HG03025 (cell line): ENCODE measurements at regions not wholly inside any gene's neighbourhood (a gene's known extent, or its start where the extent isn't known, plus 50 kb on each side); places are given as distances from the start of the nearest gene placed in this dataset.

Experiments used
- ATAC-seq: cut with Tn5 transposase; IDR thresholded peaks from one replicate; pipeline ENCODE4 v1.9.1; 2021; ENCODE audit warnings: mild to moderate bottlenecking, moderate library complexity; ENCODE audit not compliant: unreplicated experiment, low FRiP score

DNA sequence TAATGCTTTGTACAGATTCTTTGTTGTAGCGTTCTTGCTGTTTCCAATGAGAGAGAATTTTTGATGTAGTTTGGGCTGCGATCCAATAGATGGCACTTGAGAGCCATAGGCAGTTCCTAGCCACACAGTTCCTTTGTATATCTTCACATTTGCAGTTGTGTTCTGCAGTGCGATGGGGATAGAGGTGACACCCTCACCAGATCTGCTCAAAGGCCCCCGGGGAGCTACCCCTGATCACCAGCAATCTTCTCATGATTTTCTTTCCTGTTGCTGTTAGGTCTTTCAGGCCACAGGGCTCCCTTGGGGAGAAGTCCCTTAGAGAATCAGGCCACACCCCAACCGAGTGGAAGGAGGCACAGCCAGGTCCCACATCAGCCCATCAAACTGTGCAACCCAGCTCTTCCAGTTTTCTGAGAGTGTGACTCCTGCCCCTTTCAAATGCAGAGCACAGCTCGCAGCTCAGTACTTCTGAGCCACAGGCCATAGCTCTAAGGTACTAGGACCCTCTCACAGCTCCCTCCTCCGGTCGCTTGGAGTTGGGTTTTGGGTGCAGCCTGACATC is 353.7 kb downstream of the SLCO4C1 start:
- peak; percentile 76 for ATAC-seq

DNA sequence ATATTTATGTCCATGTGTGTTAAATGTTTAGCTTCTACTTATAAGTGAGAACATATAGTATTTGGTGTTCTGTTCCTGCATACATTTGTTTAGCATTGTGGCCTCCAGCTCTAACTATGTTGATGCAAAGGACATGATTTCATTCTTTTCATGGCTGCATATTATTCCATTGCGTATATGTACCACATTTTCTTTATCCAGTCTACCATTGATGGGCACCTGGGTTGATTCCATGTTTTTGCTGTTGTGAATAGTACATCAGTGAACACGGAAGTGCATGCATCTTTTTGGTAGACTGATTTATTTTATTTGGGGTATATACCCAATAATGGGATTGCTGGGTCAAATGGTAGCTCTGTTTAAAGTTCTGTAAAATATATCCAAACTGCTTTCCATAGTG is 359.0 kb downstream of the SLCO4C1 start:
- no peak for ATAC-seq

DNA sequence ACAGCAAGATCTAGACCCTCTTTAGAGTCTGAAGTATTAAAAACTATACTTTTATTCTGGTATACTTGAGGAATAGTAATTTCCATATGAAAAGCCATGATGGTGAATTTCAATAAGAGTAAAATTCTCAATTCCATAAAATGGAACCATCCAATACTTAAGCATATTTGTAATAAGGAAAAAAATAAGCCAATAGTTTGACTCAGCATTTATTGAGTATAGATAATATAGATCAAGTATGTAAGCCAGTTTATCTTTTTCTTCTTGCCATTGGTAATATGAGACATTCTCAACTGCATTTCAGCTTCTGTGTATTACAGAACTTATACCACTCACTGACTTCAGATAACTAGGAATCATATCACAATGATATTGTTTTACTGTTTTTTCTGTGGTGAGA is 361.0 kb downstream of the SLCO4C1 start:
- no peak for ATAC-seq

DNA sequence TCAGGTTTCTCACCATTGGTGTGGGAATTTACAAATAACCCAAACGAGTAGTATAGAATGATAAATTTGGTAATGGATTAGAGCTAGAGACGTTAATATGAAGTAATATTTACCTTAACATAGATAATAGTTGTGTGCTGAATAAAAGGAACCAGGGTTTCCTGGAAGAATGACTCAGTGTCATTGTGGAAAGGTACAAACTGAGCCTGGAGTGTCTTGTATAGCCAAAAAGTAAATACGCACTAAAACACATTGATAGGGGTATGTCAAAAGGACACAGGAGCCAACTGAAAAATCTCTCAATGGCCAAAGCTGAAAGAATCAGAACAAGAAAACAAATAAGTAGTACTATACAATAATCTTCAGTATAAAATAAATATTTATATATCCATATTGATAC is 363.5 kb downstream of the SLCO4C1 start:
- ATAC-seq = no peak

DNA sequence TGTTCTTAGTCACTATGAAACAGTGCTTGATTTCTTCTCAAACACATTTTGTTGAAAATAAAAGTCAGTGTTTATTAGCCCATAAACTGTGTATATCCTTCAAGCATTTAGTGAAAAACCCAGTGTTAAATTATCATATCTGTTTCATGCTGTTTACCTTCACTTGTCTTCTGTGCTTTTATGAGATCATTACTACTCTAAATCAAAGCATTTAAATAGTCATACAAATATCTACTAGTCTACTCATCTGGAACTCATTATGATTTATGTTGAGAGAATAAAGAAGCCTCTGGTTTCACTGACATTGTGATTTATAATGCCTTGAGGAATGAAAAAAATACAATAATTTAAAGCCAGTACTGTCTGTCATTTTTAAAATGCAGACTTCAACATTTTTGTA is 366.5 kb downstream of the SLCO4C1 start:
- ATAC-seq = no peak

DNA sequence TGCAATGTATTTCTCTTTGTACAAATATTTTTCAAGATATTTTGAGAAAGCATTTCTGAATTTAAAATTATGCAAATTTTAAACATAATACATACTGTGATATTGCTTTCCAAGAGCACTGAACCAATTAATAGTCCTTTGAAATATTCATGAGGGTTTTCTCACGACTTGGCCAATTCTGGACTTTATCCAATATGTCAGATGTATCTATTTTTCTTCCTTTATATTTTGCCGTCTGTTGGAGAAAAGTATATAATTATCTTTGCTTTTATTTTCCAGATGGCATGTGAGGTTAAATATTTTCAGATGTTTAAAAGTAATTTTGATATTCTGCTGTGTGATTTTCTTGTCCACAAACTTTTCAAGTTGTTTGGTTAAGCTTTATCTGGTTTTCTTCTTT is 378.9 kb downstream of the SLCO4C1 start:
- ATAC-seq = no peak

DNA sequence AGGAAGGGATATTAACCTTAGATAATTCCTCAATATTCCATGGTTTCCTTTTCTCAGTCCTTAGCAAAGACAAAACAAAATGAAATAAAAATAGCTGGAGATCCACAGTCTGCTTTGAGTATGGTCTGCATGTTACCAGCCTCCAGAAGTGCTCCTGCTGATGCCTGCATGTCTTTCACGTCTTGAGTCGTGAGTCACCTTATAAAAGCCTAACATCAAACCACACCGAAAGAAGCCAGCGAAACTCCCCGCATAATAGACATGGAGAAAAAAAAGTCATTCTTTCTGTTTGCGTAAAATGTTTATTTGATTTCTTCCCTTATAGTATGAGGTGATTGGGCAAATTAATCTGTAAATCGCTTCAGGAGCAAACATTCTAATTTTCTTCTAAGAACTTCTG is 380.5 kb downstream of the SLCO4C1 start:
- no peak for ATAC-seq

DNA sequence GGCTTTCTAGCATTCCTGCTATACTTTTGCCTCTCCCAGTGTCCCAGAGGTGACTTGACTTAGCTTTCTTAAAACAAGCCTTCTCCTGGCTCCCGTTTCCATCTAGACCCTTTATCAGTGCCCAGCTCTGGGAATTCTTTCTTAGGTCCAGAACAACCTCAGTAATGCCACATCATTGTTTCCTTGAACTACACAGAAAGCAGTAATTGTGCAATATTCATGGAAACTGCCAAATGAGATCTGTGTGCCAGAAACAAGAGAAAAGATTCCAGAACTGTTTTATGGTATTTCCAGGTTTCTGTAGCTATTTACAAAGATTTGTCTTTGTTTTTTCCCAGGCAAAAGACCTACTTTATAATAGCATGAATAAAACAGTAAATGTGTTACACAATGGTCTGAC is 391.3 kb downstream of the SLCO4C1 start:
- ATAC-seq = no peak

DNA sequence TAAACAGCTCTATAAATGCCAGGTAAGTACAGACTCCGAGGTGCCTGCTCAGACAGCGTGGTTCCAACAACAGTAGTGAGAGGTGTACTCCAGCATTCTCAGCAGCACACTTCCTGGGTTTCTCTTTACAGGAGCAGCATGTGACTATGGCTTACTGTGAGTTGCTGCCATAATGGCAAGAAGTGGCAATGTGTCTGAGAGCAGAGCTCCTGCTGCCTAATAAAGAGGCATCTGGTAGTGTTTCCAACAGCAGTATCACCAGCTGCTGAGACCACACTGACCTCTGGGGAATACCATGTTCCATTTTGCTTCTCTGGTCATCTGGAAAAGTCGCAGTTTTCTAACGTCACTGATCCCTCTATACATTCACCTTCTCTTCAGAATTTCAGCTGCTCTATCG is 398.2 kb downstream of the SLCO4C1 start:
- ATAC-seq = no peak

DNA sequence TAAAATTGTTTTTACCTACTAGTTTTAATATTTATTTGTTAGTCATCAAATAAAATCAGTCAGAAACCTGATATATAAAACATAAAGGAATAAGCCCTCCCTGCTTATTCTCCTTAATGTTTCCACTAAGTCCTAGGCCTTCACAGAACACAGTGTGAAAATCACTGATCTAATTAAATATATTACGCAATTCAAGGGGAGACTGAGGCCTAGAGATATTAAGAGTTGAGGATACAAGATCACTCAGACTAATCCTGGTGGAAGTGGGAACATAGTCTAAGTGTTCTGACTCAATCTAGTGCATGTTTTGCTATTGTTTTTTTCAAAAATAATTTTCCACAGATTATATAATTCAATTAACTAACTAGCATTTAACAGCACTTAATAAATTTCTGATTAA is 401.1 kb downstream of the SLCO4C1 start:
- ATAC-seq = no peak

DNA sequence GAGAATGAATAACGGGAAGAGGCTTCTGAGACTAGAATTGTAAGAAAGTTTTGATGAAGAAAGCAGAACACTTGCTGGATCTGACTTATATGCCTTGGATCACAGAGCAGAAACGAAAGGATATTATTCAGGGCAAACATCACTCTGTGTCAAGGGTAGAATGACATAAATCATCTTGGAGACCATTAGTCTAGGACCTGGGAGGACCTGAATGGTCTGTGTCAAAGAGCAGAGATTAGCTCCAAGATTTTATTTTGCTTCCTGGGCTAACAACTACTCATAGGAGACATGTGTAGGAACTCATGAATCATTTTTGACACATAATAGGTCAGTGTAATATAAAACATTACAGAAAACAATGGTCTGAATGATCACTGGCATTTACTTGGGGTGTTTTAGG is 417.9 kb downstream of the SLCO4C1 start:
- ATAC-seq = no peak

DNA sequence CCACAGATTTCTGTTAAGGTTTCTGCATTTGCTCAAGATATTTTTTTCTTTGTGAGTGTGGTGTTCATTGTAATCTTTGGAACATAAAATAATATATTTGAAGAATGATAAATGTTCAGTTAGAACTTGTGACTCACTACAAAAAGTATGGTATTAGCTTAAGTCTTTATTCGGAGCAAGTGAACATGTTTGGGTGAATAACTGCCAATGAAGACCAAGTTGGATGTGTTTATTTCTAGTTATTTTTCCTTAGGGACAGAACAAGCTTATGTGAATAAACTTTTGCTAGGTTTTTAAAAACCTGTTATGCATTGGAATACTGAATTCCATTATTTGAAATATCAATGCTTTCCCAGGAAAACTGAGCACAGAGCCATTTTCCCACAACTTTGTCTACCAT is 418.6 kb downstream of the SLCO4C1 start:
- no peak for ATAC-seq

DNA sequence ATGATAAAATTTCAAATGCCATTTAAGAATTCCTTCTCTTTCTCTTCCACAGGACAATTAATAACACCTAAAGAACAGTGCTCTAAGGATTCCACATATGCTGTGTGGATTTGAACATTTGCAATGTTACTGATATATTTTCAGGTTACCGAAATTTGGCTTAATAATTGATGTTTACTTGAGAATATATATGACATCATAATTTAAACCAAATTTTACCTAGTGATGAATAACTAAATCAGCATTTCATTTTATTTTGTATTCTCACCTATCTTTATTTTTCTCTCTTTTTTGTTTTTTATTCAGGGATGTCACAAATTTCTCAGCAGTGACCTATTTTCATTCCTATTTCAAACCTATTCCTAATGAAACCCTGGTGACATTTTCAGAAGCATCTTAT is 429.6 kb downstream of the SLCO4C1 start:
- ATAC-seq = no peak

DNA sequence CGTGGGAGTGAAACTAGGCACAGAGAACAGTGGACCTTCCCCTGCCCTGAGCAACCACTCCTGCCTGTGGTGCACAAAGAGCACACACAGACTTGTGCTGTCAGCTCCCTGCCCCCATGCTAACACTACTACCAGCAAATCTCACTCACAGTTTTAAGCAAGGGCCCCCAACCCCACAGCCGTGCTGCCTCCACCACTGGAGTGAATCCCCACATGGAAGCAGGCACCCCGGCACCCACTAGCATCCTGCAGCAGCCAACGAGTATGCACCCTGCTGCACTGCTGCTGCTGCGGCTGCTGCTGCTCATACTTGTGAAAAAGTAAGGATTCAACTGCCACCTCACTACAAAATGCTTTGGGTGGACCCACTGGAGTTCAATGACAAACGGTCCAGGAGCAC is 435.5 kb downstream of the SLCO4C1 start:
- ATAC-seq = no peak

DNA sequence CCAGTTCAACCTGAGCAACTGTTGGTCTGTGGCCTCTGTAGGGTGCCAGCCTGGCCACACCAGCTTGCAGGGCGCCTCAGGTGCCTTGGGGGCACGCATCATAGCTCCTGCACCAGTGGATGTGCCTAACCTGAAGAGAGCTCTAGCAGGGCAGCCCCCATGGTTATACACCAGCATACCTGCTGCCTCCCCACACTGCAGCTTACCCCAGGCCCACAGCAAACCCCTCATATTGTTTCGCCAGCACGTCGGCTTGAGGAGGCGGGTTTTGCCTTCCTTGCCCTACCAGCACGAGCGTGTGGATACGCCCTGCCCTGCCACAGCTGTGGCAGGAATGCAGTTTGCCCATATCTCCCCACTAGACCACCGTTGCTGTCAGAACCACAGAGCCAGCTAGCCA is 435.9 kb downstream of the SLCO4C1 start:
- no peak for ATAC-seq

DNA sequence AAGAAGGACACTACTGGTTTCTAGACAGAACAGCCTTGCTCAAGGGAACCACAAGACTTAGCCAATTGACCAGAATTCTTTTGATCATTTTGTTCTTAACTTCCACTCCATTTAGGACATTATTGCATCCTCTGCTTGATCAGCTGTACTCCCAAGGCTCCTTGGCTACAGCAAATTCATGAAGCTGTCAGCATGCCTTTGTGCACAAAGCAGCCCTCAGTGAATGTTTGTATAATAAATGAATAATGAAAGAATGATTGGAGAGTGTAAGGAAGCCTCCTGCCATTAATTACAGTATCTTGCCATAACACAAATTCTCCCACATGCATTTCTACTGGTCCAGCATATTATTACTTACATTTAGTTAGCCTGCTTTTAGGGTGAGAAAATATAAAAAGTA is 449.6 kb downstream of the SLCO4C1 start:
- ATAC-seq = no peak

DNA sequence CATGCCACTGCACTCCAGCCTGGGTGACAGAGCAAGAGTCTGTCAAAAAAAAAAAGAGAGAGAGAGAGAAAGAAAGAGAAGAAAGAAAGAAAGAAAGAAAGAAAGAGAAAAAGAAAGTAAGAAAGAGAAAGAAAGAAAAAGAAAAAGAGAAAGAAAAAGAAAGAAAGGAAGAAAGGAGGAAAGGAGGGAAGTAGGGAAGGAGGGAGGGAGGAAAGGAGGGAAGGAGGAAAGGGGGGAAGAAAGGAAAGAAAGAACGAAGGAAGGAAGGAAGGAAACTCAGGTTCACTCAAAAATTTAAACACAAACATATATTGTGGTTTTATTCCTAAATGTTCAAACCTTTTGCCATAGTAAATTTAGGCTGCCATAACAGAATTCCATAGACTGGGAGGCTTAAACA is 453.0 kb downstream of the SLCO4C1 start:
- no peak for ATAC-seq

DNA sequence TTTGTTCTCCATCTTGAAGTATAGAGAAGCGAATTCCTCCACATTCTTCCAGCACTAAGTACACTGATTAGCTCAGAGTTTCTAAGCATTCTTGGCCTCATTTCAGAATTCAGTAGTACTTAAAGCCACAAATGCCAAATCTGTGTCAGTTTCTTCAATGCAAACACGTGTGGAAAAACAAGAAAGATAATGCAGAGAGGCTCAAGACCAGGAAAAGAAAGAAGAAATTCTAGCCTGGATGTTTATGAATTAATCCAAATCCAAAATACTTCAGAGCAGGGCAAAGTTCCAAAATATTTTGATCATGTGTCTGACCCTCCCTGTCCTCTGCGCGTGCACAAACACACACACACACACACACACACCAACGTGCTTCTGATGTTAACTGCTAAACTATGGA is 457.6 kb downstream of the SLCO4C1 start:
- ATAC-seq = no peak

DNA sequence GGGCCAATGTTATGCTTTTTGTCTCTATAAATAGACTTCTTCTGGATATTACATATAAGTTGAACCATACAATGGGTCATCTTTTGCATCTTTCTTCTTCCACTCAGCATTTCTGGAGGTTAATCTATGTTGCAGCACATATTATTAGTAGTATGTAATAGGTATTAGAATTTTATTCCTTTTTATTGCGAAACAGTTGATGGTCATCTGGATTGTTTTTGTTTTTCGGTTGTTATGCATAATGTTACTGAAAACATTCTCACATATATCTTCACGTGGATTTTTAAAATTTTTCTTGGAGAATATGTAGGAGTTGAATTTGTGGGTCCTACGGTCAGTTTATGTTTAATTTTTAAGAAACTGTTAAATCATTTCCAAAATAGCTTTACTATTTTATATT is 466.8 kb downstream of the SLCO4C1 start:
- no peak for ATAC-seq

DNA sequence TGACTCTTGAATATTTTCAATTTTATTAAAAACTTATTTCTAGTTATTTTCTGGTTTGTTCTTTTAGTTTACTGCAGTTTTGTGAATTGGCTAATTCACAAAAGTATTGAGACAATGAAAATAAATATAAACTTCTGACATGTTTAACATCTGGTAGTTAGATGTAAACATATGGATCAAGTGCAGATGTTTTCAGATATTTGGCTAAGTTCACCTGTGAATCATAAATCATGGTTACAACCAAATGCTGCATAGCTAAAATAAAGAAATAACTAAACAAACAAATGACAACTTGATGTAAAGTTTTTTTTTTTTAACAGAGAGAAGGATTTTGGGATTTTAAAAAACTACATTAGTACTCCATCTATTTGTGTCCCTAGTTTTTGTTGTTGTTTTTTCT is 484.6 kb downstream of the SLCO4C1 start:
- no peak for ATAC-seq

DNA sequence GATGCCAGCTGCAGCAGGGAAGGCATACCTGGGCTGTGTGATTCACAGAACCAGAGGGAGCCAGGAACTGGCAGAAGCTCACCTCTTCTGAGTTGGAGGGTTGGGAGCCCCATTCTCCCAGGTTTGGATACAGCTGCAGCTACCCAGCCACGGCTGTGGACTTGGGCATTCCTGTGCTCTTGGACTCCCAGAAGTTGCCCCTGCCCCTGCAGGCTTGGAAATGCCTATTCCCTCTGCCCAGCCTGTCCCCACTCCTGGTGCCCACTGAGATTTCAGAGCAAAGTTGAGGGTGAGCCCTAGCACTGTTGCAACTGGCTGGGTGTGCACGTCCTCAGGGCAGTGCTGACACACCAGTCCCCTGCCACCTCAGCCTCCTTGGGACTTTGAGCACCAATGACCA is 489.7 kb downstream of the SLCO4C1 start:
- ATAC-seq = no peak

DNA sequence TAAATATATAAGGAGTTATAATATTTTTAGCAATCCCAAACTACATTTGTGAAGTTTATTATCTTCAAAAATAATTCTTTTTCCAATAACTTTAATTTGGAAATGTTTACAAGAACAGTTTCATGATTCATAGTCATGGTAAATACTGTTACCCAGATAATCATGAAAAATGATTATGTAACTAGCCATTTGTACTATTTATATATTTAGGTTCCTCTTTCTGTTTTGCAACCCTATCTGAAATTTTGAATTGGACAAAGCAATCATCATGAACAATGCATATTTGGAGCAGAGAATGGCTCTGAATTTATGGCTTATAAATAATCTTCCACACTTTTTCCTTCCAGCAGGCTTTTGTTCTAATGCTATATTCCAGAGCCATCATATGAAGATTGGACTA is 499.7 kb downstream of the SLCO4C1 start:
- ATAC-seq = no peak

DNA sequence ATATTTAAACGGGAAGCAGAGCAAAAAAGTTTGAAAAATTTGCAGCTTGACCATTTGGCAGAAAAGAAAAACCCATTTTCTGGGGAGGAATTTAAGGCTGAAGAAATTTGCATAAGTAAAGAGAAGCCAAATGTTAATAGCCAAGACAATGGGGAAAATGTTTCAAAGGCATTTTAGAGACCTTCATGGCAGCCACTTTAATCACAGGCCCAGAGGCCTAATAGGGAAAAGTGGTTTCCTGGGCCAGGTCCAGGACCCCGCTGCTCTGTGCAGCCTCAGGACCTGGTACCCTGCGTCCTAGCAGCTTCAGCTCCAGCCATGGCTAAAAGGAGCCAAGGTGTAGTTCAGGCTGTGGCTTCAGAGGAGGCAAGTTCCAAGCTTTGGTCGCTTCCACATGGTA is 507.3 kb downstream of the SLCO4C1 start:
- no peak for ATAC-seq
